Stomach (tissue), 4 donors: ENCODE measurements at regions not wholly inside any gene's neighbourhood (a gene's known extent, or its start where the extent isn't known, plus 50 kb on each side); places are given as distances from the start of the nearest gene placed in this dataset.

Experiments
- EP300 ChIP-seq: sonication (generic); formaldehyde crosslinking; IDR thresholded peaks from one replicate; pipeline ENCODE4 v1.6.1; 2017; ENCODE audit warnings: antibody characterized with exemption
- POLR2A ChIP-seq, 4 donors: fragments of 450-650 bp; IDR thresholded peaks; one replicate each; pipeline ENCODE4 v1.6.1; 2016; ENCODE audit warnings: antibody characterized with exemption in 4 of 4, control low read depth in 2 of 4, mild to moderate bottlenecking in 1 of 4, moderate library complexity in 1 of 4
- POLR2AphosphoS5 ChIP-seq, 3 donors: sonication (generic); formaldehyde crosslinking; IDR thresholded peaks; one replicate each; pipeline ENCODE4 v1.6.1; 2016; ENCODE audit warnings: antibody characterized with exemption in 3 of 3
- TF ChIP-seq, protein P1 (sequence below), 7 experiments: fragments of 450-650 bp in 4 of 7; fragments of 200-600 bp in 3 of 7; sonication (generic) in 3 of 7; IDR thresholded peaks; one replicate each; pipeline ENCODE4 v1.5.1; 2016 to 2019; ENCODE audit warnings: antibody characterized with exemption in 7 of 7, control low read depth in 2 of 7, mild to moderate bottlenecking in 1 of 7

GRCh38 chr18:38843291-38843690 lies 1277.7 kb upstream of the CELF4 start:
- TF ChIP-seq POLR2A (IDR thresholded peaks at IDR 0.05) (no peak), EP300 (no peak), POLR2AphosphoS5 (IDR thresholded peaks at IDR 0.05) (no peak)
- TF ChIP-seq, protein P1, sequence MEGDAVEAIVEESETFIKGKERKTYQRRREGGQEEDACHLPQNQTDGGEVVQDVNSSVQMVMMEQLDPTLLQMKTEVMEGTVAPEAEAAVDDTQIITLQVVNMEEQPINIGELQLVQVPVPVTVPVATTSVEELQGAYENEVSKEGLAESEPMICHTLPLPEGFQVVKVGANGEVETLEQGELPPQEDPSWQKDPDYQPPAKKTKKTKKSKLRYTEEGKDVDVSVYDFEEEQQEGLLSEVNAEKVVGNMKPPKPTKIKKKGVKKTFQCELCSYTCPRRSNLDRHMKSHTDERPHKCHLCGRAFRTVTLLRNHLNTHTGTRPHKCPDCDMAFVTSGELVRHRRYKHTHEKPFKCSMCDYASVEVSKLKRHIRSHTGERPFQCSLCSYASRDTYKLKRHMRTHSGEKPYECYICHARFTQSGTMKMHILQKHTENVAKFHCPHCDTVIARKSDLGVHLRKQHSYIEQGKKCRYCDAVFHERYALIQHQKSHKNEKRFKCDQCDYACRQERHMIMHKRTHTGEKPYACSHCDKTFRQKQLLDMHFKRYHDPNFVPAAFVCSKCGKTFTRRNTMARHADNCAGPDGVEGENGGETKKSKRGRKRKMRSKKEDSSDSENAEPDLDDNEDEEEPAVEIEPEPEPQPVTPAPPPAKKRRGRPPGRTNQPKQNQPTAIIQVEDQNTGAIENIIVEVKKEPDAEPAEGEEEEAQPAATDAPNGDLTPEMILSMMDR (IDR thresholded peaks at IDR 0.05): no peak
